ENCODE measurements at regions not wholly inside any gene's neighbourhood (a gene's known extent, or its start where the extent isn't known, plus 50 kb on each side); places are given as distances from the start of the nearest gene placed in this dataset.
"Not testable (repeated sequence)": the region's sequence is repeated elsewhere in the genome, so short reads cannot be mapped to it uniquely, and the experiment has no call there.

DNA sequence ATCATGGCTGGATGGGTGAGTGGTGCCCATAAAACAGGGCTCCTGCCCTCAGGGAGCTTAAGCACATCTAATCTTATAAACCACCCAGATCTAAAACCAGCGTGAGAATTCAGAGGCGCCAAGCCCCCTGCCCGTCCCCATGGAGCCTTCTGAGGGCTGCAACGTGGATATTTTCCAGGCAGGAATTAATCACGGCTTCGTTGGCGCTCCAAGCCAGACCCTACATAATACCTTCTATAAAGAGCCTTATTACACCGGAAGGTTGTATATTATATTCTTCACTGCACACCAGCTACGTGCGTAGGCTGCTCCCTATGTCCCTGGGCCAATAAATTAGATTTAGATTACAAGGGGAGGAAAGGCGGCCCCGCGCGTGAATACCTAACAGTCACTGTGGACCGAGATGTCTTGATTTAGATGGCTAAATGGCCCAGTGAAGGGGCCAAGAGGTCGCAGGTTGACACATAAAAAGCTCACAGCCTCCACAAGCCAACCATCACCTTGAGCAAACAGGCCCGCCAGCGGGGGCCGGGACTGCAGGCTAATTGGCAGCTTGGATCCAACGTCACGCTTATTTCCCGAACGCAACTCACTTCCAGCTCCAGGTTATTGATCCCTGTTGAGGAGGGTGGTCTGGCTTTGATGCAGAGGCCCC is 64.7 kb upstream of the APCDD1L start:
- no peak for DNase-seq (ENCODE audit: low read depth, low spot score)

DNA sequence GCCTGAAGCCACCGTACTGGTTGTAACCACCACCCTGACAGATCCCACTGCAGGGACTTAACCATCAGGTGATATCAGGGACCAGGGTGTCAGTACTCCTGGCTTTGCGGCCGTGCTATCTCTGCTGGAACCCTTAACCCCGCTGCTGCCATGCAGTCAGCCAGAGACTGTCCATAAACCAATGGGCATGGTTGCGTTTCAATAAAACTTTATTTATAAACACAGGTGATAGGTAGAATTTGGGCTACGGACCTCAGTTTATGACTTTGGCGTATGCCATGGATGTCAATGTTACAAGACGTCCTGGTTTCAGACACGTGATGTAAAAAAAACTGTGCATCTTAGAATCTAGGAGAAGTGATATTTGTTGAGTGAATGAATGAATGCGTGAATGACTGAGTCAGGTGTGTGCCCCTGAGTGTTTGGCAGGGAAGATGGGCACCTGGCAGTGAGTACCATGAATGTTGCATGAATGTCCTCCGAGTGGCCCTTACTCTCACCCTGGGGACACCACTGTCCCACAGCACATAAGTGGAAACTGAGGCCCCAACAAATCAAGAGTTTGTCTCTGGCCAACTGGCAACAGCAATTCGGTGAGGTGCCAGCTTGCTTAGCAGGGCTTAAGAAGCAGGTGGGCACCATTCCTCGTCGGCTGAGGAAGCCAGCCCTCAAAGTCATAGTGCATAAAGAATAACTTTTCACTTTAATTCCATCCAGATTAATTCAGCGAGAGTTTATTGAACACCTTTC is 64.0 kb upstream of the APCDD1L start:
- no peak for DNase-seq (ENCODE audit: low read depth, low spot score)

GRCh38 chr20:58577871-58578598 is 62.8 kb upstream of the APCDD1L start:
- no peak for DNase-seq (ENCODE audit: low read depth, low spot score)

DNA sequence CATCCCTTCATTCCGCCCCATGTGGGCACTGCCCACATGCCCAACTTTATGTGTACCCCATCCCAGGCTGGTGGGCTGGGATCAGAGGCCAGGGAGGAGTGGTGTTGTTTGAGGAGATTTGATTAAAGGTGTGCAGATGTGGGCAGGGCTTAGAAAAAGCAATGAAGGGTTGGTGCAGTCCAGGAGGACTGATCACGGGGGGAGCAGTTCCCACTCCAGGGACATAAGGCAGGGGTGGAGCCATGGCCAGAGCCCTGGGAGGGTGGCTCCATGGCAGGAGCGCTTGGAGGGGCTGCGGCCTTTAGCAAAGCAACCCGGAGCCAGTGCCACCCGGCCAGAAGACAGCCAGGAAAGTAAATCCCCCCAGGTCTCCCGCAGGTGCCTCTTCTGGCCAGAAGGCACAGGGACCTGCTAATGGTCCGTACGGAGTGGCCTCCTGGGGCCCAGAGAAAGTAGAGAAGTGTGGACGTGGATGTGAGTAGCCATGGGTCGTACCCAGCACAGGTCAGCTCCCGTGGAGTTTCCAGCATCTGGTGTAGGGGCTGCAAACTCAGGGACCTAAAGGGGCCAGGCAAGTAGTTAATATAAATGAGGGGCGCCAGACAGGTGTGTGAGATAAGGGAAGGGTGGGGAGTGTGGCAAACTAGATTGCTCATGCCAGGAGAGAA is 62.1 kb upstream of the APCDD1L start:
- DNase-seq (ENCODE audit: low read depth, low spot score) = no peak

GRCh38 chr20:58576603-58576970 is 61.4 kb upstream of the APCDD1L start:
- no peak for DNase-seq (ENCODE audit: low read depth, low spot score)

- no peak for DNase-seq (ENCODE audit: low read depth, low spot score)
These were observed 60.8 kb upstream of the APCDD1L start for GRCh38 chr20:58575776-58576602.

DNA sequence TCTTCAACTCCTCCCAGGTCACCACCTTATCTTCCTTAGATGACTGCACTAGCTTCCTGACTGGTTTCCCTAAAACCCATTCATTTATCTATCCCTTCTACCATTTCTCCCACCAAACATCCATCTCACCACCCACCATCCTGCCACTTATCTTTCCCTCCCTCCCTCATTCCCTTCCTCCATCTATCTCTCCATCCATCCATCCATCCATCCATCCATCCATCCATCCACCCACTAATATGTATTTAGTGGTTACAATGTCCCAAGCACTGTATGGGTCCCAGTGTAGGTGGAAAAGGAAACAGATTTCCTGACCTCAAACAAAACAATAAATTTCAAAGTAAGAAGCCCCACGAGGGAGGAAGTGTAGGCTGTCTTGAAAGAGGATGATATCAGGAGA is 59.3 kb upstream of the APCDD1L start:
- DNase-seq (ENCODE audit: low read depth, low spot score) = no peak

GRCh38 chr20:58573986-58574385 is 58.8 kb upstream of the APCDD1L start:
- no peak for DNase-seq (ENCODE audit: low read depth, low spot score)

- no peak for DNase-seq (ENCODE audit: low read depth, low spot score)
These were observed 58.1 kb upstream of the APCDD1L start for GRCh38 chr20:58573257-58573656.

DNA sequence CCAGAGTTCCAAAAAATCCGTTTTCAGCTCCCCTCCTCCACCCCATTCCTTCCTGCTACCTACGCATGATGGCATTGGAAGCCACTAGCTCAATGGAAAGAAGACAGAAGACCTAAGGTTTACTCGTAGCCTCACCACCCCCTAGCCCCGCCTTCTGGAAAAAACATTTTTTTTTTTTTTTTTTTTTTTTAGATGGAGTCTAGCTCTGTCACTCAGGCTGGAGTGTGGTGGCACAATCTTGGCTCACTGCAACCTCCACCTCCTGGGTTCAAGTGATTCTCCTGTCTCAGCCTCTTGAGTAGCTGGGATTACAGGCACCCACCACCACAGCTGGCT is 57.2 kb upstream of the APCDD1L start:
- not testable (repeated sequence) for DNase-seq (ENCODE audit: low read depth, low spot score)

GRCh38 chr20:58571693-58572427 is 56.7 kb upstream of the APCDD1L start:
- DNase-seq (ENCODE audit: low read depth, low spot score) = no peak

GRCh38 chr20:58571356-58571692 is 56.1 kb upstream of the APCDD1L start:
- no peak for DNase-seq (ENCODE audit: low read depth, low spot score)

DNA sequence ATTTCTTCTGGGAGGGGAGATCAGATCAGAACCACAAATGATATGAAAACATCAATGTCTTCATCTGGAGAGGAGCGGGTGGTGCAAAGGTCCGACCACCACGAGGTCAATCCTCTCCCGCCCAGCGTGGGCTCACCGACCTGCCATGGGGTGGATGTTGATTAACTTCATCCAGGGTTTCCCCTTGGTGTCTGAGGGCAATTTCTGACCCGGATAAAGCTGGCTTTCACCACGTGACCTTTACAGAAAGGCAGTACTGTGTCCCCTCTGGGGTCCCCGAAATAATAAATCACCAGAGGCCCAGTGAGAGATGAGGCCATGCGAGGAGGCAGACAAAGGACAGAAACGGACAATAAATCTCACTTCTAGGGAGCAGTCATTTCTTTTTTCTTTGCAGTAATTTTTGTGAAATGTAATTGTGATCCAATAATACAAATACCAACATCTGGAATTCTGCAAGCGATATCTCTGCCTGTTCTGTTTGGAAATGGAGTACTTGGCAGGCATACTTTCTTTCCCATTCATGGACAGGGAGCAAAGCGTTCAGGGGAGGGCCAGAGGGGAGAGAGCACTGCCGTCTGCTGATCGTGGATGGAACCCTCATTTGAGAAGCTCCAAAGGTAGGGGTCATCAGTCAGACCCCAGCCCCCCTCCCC is 55.1 kb upstream of the APCDD1L start:
- no peak for DNase-seq (ENCODE audit: low read depth, low spot score)

DNA sequence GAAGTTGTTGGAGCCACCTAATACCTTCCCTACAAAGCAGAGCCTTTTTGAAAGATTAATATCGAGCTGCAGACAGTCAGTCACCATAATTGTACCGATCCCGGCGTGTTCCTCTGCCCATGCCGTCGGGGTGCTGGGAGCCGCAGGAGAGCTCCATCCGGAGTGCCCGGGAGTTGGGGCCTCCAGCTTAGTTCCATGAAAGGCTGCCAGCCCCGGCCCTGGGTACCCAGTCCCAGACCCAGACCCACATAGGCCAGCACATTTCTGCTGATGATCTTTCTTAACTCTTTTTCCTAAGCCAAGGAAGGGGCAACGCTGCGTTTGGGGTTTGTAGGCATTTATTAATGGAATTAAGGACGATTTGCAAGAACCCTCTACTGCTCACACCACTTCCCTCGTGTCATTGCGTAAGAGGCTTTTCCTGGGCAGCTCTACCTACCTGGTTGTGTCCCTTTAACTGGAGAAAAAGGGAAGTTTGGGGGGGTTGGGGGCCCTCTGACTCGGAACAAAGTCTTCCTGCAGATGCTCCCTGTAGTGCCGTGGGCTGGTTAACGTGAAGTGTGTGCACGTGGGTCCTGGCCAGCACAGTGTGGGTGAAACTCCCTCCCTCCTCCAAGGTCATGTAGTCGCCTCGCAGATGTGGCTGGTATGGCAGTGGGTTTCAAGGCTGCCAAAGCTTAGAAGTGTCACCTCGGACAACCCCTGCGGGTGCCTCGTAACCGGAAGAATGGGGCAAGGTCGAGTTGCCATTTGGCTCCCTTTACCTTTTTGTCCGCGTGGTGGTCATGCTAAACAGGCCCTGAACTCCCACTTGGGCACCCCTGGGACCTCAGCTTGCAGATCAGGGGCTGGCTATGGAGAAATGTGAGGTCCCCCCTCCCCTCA is 54.3 kb upstream of the APCDD1L start:
- DNase-seq (ENCODE audit: low read depth, low spot score) = no peak

DNA sequence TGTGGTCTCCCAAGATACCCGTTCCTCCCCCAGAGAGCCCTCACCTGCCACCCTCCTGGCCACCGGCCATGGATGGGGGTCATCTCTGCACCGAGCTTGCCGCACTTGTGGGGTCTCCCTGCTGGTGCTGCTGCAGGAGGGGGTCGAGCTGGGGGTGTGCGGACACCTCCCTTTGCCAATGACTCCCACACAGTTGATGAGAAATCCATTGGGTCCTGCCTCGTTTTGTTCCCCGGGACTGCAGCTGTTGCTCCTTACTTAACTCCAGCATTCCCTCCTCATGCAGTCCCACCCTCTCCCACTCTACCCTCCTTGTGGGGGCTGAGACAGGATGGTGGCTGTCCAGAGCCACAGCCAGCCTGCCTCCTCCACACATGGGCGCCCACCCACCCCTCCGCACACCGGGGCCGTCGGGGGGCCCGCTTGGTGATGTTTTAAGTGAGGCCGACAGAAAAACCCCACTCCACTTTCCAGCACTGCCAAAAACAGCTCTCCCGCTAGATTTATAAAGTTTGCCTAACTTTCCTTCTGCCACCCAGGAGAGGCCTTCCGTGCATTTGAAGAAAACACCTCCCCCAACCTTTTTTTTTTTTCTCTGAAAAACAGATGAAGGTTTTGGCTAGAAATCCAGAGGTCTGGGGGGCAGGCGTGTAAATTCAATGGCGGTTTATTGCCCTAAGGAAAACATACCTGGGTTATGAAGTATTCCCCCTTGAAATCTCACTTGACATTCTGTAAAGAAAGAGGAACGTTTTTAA is 53.5 kb upstream of the APCDD1L start:
- no peak for DNase-seq (ENCODE audit: low read depth, low spot score)

- DNase-seq (ENCODE audit: low read depth, low spot score) = no peak
These were observed 52.9 kb upstream of the APCDD1L start for GRCh38 chr20:58568126-58568482.

DNA sequence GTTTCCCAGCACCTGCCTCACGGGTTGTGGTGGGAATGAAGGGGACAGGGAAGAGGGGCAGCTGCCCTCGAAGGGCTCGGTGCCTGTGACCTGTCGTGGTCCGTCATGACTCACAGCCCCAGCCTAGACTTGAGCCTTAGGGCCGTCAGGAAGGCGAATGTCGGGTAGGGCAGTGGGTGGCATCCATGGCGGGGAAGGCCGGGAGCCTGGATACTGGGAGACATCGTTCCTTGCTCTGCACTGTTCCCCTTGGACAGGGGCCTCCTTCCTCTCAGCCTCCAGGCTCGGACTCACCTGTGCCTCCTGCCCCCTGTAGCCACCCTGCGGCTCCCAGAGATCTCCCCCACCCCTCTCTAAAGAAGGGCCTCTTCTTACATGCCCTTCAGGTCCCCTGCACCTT is 52.2 kb upstream of the APCDD1L start:
- no peak for DNase-seq (ENCODE audit: low read depth, low spot score)

GRCh38 chr20:58566981-58567380 is 51.8 kb upstream of the APCDD1L start:
- no peak for DNase-seq (ENCODE audit: low read depth, low spot score)

All from ELF-1 (cell line).